HG02852 (cell line): ENCODE measurements at regions not wholly inside any gene's neighbourhood (a gene's known extent, or its start where the extent isn't known, plus 50 kb on each side); places are given as distances from the start of the nearest gene placed in this dataset.

Experiments used
- ATAC-seq: cut with Tn5 transposase; IDR thresholded peaks from one replicate; pipeline ENCODE4 v1.9.1; 2021; ENCODE audit warnings: mild to moderate bottlenecking, moderate library complexity; ENCODE audit not compliant: unreplicated experiment

GRCh38 chr17:79377230-79377786 is 233.5 kb downstream of the RBFOX3 start:
- no peak for ATAC-seq

GRCh38 chr17:79374807-79375206 is 236.0 kb downstream of the RBFOX3 start:
- ATAC-seq: no peak

- no peak for ATAC-seq
These were observed 236.7 kb downstream of the RBFOX3 start for GRCh38 chr17:79374087-79374689.

- ATAC-seq: no peak
These were observed 238.2 kb downstream of the RBFOX3 start for GRCh38 chr17:79372470-79373238.

GRCh38 chr17:79371984-79372383 is 238.9 kb downstream of the RBFOX3 start:
- no peak for ATAC-seq

- ATAC-seq: no peak
These were observed 240.3 kb downstream of the RBFOX3 start for GRCh38 chr17:79370594-79370993.

GRCh38 chr17:79370126-79370525 is 240.7 kb downstream of the RBFOX3 start:
- no peak for ATAC-seq

- no peak for ATAC-seq
These were observed 241.3 kb downstream of the RBFOX3 start for GRCh38 chr17:79369532-79369931.

GRCh38 chr17:79369001-79369400 is 241.8 kb downstream of the RBFOX3 start:
- ATAC-seq: no peak

GRCh38 chr17:79368521-79368920 is 242.3 kb downstream of the RBFOX3 start:
- no peak for ATAC-seq

GRCh38 chr17:79366988-79367571 is 243.8 kb downstream of the RBFOX3 start:
- no peak for ATAC-seq

- no peak for ATAC-seq
These were observed 244.7 kb downstream of the RBFOX3 start for GRCh38 chr17:79365836-79366770.

GRCh38 chr17:79365351-79365750 is 245.5 kb downstream of the RBFOX3 start:
- ATAC-seq: no peak

- no peak for ATAC-seq
These were observed 246.3 kb downstream of the RBFOX3 start for GRCh38 chr17:79364315-79365094.

- ATAC-seq: no peak
These were observed 247.1 kb downstream of the RBFOX3 start for GRCh38 chr17:79363552-79364275.

- ATAC-seq: no peak
These were observed 248.0 kb downstream of the RBFOX3 start for GRCh38 chr17:79362772-79363305.

- ATAC-seq: no peak
These were observed 248.7 kb downstream of the RBFOX3 start for GRCh38 chr17:79361873-79362771.

- ATAC-seq: no peak
These were observed 249.6 kb downstream of the RBFOX3 start for GRCh38 chr17:79361221-79361734.
